IMR-90 (cell line): ENCODE measurements at regions not wholly inside any gene's neighbourhood (a gene's known extent, or its start where the extent isn't known, plus 50 kb on each side); places are given as distances from the start of the nearest gene placed in this dataset.

ENCODE experiments used
- ATAC-seq: fragments of 200-7000 bp; cut with Tn5 transposase; 2 replicates; pipeline ENCODE4 v1.9.1; 2020; ENCODE audit warnings: low read depth, mild to moderate bottlenecking, moderate library complexity
- BruUV-seq: library from RNA; stranded (reverse); fragments of 400-500 nt; replicated peaks from 2 replicates; lab custom pipeline; 2021; lab: Mats Ljungman, UMichigan
- CTCF ChIA-PET: fragments of 300-600 bp; formaldehyde crosslinking; extraction: SDS; loops from one replicate; lab custom pipeline; 2021; ENCODE audit warnings: antibody characterized with exemption; lab: Yijun Ruan, JAX
- POLR2A ChIA-PET: fragments of 300-600 bp; sonication (Branson Sonifier 250); formaldehyde crosslinking; loops from one replicate; lab custom pipeline; 2022; ENCODE audit warnings: antibody characterized with exemption; ENCODE audit not compliant: unreplicated experiment; lab: Charles Lee
- DNase-seq: peaks from one replicate; pipeline ENCODE4 v3.0.0; 2013
- H2AFZ ChIP-seq: replicated peaks from 2 replicates; pipeline ENCODE3; 2013; ENCODE audit warnings: low read length, mild to moderate bottlenecking; ENCODE audit not compliant: poor library complexity
- H2AK5ac ChIP-seq: 2 replicates; pipeline ENCODE4 v1.6.1; 2013; ENCODE audit warnings: low read depth, low read length, inconsistent platforms
- H2AK9ac ChIP-seq: replicated peaks from 2 replicates; pipeline ENCODE3; 2013; ENCODE audit warnings: mild to moderate bottlenecking, low read depth, low read length, moderate library complexity; ENCODE audit not compliant: poor library complexity
- H2BK120ac ChIP-seq: 2 replicates; pipeline ENCODE4 v1.6.1; 2013; ENCODE audit warnings: low read depth, low read length, inconsistent platforms
- H2BK15ac ChIP-seq: 3 replicates; pipeline ENCODE4 v1.6.1; 2013; ENCODE audit warnings: low read depth, low read length, inconsistent platforms
- H2BK20ac ChIP-seq: 2 replicates; pipeline ENCODE4 v1.6.1; 2013; ENCODE audit warnings: low read depth, mild to moderate bottlenecking, inconsistent platforms, low read length, moderate library complexity
- H2BK5ac ChIP-seq: 2 replicates; pipeline ENCODE4 v1.6.1; 2013; ENCODE audit warnings: mild to moderate bottlenecking, low read depth, low read length, inconsistent platforms; ENCODE audit not compliant: poor library complexity, severe bottlenecking
- H3K14ac ChIP-seq: replicated peaks from 2 replicates; pipeline ENCODE4 v1.6.1; 2013; ENCODE audit warnings: low read depth, low read length, inconsistent platforms
- H3K18ac ChIP-seq: 2 replicates; pipeline ENCODE4 v1.6.1; 2013; ENCODE audit warnings: low read depth, low read length, control low read depth
- H3K23ac ChIP-seq: 2 replicates; pipeline ENCODE4 v1.6.1; 2013; ENCODE audit warnings: low read depth, low read length, inconsistent platforms
- H3K27ac ChIP-seq: 2 replicates; pipeline ENCODE4 v1.5.1; 2013; ENCODE audit warnings: mild to moderate bottlenecking, control low read depth, low read length; ENCODE audit not compliant: insufficient read depth
- H3K27me3 ChIP-seq: 2 replicates; pipeline ENCODE4 v1.6.1; 2013; ENCODE audit warnings: low read length; ENCODE audit not compliant: control insufficient read depth, insufficient read depth
- H3K36me3 ChIP-seq: 2 replicates; pipeline ENCODE4 v1.6.1; 2013; ENCODE audit warnings: low read length, mixed read lengths; ENCODE audit not compliant: control insufficient read depth, insufficient read depth
- H3K4ac ChIP-seq: 2 replicates; pipeline ENCODE4 v1.6.1; 2013; ENCODE audit warnings: low read depth, low read length, inconsistent platforms
- H3K4me1 ChIP-seq: 2 replicates; pipeline ENCODE4 v1.6.1; 2013; ENCODE audit warnings: low read length, mixed read lengths; ENCODE audit not compliant: control insufficient read depth, insufficient read depth
- H3K4me2 ChIP-seq: 2 replicates; pipeline ENCODE4 v1.6.1; 2013; ENCODE audit warnings: low read depth, mild to moderate bottlenecking, control low read depth, low read length, moderate library complexity
- H3K4me3 ChIP-seq: 2 replicates; pipeline ENCODE4 v1.5.1; 2013; ENCODE audit warnings: low read depth, mild to moderate bottlenecking, control low read depth, low read length, moderate library complexity; ENCODE audit not compliant: insufficient read depth
- H3K56ac ChIP-seq: 2 replicates; pipeline ENCODE4 v1.6.1; 2013; ENCODE audit warnings: low read length, inconsistent platforms; ENCODE audit not compliant: insufficient read depth; ENCODE audit errors: extremely low read depth
- H3K79me1 ChIP-seq, 2 experiments: 2 replicates each; pipeline ENCODE4 v1.6.1; 2013; ENCODE audit warnings: low read length in 2 of 2, inconsistent platforms in 1 of 2, low read depth in 1 of 2
- H3K9ac ChIP-seq: 2 replicates; pipeline ENCODE4 v1.6.1; 2013; ENCODE audit warnings: low read depth, low read length, control low read depth
- H3K9me1 ChIP-seq: 2 replicates; pipeline ENCODE4 v1.6.1; 2013; ENCODE audit warnings: low read length, inconsistent platforms; ENCODE audit not compliant: insufficient read depth
- H3K9me3 ChIP-seq: 2 replicates; pipeline ENCODE4 v1.6.1; 2013; ENCODE audit warnings: low read length; ENCODE audit not compliant: control insufficient read depth, insufficient read depth
- H4K20me1 ChIP-seq: 2 replicates; pipeline ENCODE4 v1.6.1; 2013; ENCODE audit warnings: low read length, inconsistent platforms; ENCODE audit not compliant: insufficient read depth
- H4K5ac ChIP-seq: 2 replicates; pipeline ENCODE4 v1.6.1; 2013; ENCODE audit warnings: mild to moderate bottlenecking, low read depth, low read length, control low read depth
- H4K8ac ChIP-seq, 2 experiments: 2 replicates each; pipeline ENCODE4 v1.6.1; 2013; ENCODE audit warnings: low read depth in 2 of 2, low read length in 2 of 2, control low read depth in 1 of 2, inconsistent platforms in 1 of 2
- H4K91ac ChIP-seq: 2 replicates; pipeline ENCODE4 v1.6.1; 2013; ENCODE audit warnings: low read depth, low read length, inconsistent platforms; ENCODE audit not compliant: insufficient read depth
- BHLHE40 ChIP-seq: fragments of 150-350 bp; IDR thresholded peaks from 2 replicates; pipeline ENCODE4 v1.6.1; 2016; ENCODE audit warnings: mild to moderate bottlenecking, low read depth, low read length
- CHD1 ChIP-seq: IDR thresholded peaks from 2 replicates; pipeline ENCODE4 v1.6.1; 2012; ENCODE audit warnings: low read depth, low read length, improper control_type of control experiment
- MAZ ChIP-seq: IDR thresholded peaks from 2 replicates; pipeline ENCODE4 v1.6.1; 2012; ENCODE audit warnings: low read depth, mild to moderate bottlenecking, low read length, improper control_type of control experiment, moderate library complexity, borderline replicate concordance
- POLR2A ChIP-seq: IDR thresholded peaks from 2 replicates; pipeline ENCODE4 v1.6.1; 2012; ENCODE audit warnings: mild to moderate bottlenecking, low read depth, low read length
- SMC3 ChIP-seq: fragments of 150-350 bp; IDR thresholded peaks from 2 replicates; pipeline ENCODE4 v1.6.1; 2016; ENCODE audit warnings: low read depth, mild to moderate bottlenecking, antibody characterized with exemption, low read length, moderate library complexity
- WGBS, 2 experiments: methylation state at CpG; one replicate each; pipeline versions ENCODE4 v1.1.5 to v1.1.7; 2013; ENCODE audit warnings: missing lambda C conversion rate in 2 of 2; ENCODE audit not compliant: insufficient read length in 1 of 2; ENCODE audit errors: extremely low coverage in 2 of 2; 5-methylcytosine and 5-hydroxymethylcytosine counted together
- dilution Hi-C: fragments of 300-500 bp; cut with HindIII; formaldehyde crosslinking; loops from one replicate; pipeline ENCODE4 v1.14.3; 2018; ENCODE audit warnings: low sequenced_read_pairs; ENCODE audit not compliant: unreplicated experiment
- in situ Hi-C: fragments of 300-500 bp; cut with MboI; formaldehyde crosslinking; loops from 3 replicates; pipeline ENCODE4 v1.14.3; 2019; ENCODE audit warnings: low sequenced_read_pairs, inconsistent platforms, mixed read lengths
- intact Hi-C: fragments of 100-400 bp; cut with micrococcal nuclease; formaldehyde crosslinking; loops from 2 replicates; pipeline ENCODE4 v1.10.0; 2022
- TF ChIP-seq, protein P1 (sequence below): fragments of 150-350 bp; IDR thresholded peaks from 2 replicates; pipeline ENCODE4 v1.6.1; 2017; ENCODE audit warnings: mild to moderate bottlenecking, antibody characterized with exemption, low read length, low read depth
- TF ChIP-seq, protein P2 (sequence below): conservative IDR thresholded peaks from 2 replicates; pipeline ENCODE4 v1.5.1; 2012; ENCODE audit warnings: mild to moderate bottlenecking, low read depth, low read length, improper control_type of control experiment
- TF ChIP-seq, protein P3 (sequence below): fragments of 150-350 bp; IDR thresholded peaks from 2 replicates; pipeline ENCODE4 v1.6.1; 2016; ENCODE audit warnings: low read depth, mild to moderate bottlenecking, low read length, moderate library complexity, borderline replicate concordance

GRCh38 chr4:109378511-109378910 lies 55.1 kb upstream of the SEC24B start:
- Histone ChIP-seq H3K23ac (no peak overlapping the region), H3K79me1 (no peaks in the 10 kb centered on the region), H3K56ac (no peak overlapping the region), H3K14ac (no peak overlapping the region), H4K91ac (no peak overlapping the region), H3K4me3 (no peak overlapping the region), H2AK9ac (no peak overlapping the region), H2AK5ac (no peak overlapping the region), H3K4ac (no peak overlapping the region), H3K18ac (no peak overlapping the region), H3K4me2 (no peak overlapping the region), H4K8ac (no peak overlapping the region), H3K36me3 (no peaks in the 10 kb centered on the region), H2BK20ac (no peak overlapping the region), H4K5ac (no peak overlapping the region), H3K27me3 (no peaks in the 10 kb centered on the region; the same call in 1 of the 2 replicates), H2BK5ac (no peak overlapping the region), H2BK120ac (no peak overlapping the region), H3K9me1 (no peaks in the 10 kb centered on the region), H4K20me1 (no peaks in the 10 kb centered on the region), H3K27ac (no peak overlapping the region), H3K4me1 (no peaks in the 10 kb centered on the region), H2AFZ (no peak overlapping the region), H2BK15ac (no peak overlapping the region), H3K9ac (no peak overlapping the region), H3K9me3 (no peaks in the 10 kb centered on the region)
- POLR2A ChIA-PET: no interaction called here
- WGBS, 2 experiments: no CpG with 5 or more reads among the region's 1 CpG
- in situ Hi-C loops (no loop called here), dilution Hi-C loops (no loop called here), intact Hi-C loops (no loop called here)
- DNase-seq (no peak), ATAC-seq (no peak)
- CTCF ChIA-PET: no interaction called here
- TF ChIP-seq, protein P1, sequence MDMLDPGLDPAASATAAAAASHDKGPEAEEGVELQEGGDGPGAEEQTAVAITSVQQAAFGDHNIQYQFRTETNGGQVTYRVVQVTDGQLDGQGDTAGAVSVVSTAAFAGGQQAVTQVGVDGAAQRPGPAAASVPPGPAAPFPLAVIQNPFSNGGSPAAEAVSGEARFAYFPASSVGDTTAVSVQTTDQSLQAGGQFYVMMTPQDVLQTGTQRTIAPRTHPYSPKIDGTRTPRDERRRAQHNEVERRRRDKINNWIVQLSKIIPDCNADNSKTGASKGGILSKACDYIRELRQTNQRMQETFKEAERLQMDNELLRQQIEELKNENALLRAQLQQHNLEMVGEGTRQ: no peak
- TF ChIP-seq, protein P2, sequence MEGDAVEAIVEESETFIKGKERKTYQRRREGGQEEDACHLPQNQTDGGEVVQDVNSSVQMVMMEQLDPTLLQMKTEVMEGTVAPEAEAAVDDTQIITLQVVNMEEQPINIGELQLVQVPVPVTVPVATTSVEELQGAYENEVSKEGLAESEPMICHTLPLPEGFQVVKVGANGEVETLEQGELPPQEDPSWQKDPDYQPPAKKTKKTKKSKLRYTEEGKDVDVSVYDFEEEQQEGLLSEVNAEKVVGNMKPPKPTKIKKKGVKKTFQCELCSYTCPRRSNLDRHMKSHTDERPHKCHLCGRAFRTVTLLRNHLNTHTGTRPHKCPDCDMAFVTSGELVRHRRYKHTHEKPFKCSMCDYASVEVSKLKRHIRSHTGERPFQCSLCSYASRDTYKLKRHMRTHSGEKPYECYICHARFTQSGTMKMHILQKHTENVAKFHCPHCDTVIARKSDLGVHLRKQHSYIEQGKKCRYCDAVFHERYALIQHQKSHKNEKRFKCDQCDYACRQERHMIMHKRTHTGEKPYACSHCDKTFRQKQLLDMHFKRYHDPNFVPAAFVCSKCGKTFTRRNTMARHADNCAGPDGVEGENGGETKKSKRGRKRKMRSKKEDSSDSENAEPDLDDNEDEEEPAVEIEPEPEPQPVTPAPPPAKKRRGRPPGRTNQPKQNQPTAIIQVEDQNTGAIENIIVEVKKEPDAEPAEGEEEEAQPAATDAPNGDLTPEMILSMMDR: no peak
- no peak for TF ChIP-seq POLR2A
- no peak for TF ChIP-seq CHD1
- no peak for TF ChIP-seq SMC3
- TF ChIP-seq MAZ: no peak
- TF ChIP-seq BHLHE40: no peak
- TF ChIP-seq, protein P3, sequence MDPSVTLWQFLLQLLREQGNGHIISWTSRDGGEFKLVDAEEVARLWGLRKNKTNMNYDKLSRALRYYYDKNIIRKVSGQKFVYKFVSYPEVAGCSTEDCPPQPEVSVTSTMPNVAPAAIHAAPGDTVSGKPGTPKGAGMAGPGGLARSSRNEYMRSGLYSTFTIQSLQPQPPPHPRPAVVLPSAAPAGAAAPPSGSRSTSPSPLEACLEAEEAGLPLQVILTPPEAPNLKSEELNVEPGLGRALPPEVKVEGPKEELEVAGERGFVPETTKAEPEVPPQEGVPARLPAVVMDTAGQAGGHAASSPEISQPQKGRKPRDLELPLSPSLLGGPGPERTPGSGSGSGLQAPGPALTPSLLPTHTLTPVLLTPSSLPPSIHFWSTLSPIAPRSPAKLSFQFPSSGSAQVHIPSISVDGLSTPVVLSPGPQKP: no peak
- BruUV-seq: no TSS peak
